SK-N-SH (cell line): ENCODE measurements at regions not wholly inside any gene's neighbourhood (a gene's known extent, or its start where the extent isn't known, plus 50 kb on each side); places are given as distances from the start of the nearest gene placed in this dataset.

Experiments
- CTCF ChIA-PET: fragments of 300-600, 350-600 bp; formaldehyde crosslinking; extraction: SDS; loops from one replicate; lab custom pipeline; 2021; lab: Yijun Ruan, JAX
- POLR2A ChIA-PET: fragments of 350-600 bp; sonication (Branson Sonifier 250); formaldehyde crosslinking; extraction: SDS; loops from one replicate; lab custom pipeline; 2020; ENCODE audit warnings: antibody characterized with exemption, inconsistent platforms; lab: Yijun Ruan, JAX
- DNase-seq: peaks from one replicate; pipeline ENCODE4 v3.0.0; 2012
- H2AFZ ChIP-seq: fragments of 200-600 bp; sonication (generic); 2 replicates; pipeline ENCODE4 v1.8.1; 2016; ENCODE audit warnings: antibody characterized with exemption, mild to moderate bottlenecking, low read depth
- H3F3A ChIP-seq: fragments of 200-600 bp; sonication (generic); replicated peaks from 2 replicates; pipeline ENCODE3; 2016; ENCODE audit warnings: antibody characterized with exemption, mild to moderate bottlenecking; ENCODE audit not compliant: insufficient read depth
- H3K27ac ChIP-seq, 2 experiments: fragments of 200-500 bp in 1 of 2; fragments of 200-600 bp in 1 of 2; sonication (Bioruptor generic) in 1 of 2; sonication (generic), shearing (Covaris generic) in 1 of 2; 2 replicates each; pipeline versions ENCODE4 v1.5.1 to v1.6.1; 2014 to 2016; ENCODE audit warnings: low read depth in 2 of 2, inconsistent platforms in 1 of 2, low read length in 1 of 2, mild to moderate bottlenecking in 1 of 2, mixed read lengths in 1 of 2
- H3K27me3 ChIP-seq: fragments of 200-600 bp; sonication (generic), shearing (Covaris generic); 2 replicates; pipeline ENCODE4 v1.6.1; 2016; ENCODE audit warnings: mixed run types; ENCODE audit not compliant: insufficient read depth
- H3K36me3 ChIP-seq, 2 experiments: fragments of 200-500 bp in 1 of 2; fragments of 200-600 bp in 1 of 2; sonication (Bioruptor generic) in 1 of 2; sonication (generic) in 1 of 2; replicated peaks in 1 of 2; 2 replicates each; pipeline versions ENCODE3 to v1.5.1; 2014 to 2016; ENCODE audit warnings: low read length in 1 of 2, mild to moderate bottlenecking in 1 of 2; ENCODE audit not compliant: insufficient read depth in 2 of 2, control insufficient read depth in 1 of 2
- H3K4me1 ChIP-seq, 2 experiments: fragments of 200-500 bp in 1 of 2; fragments of 200-600 bp in 1 of 2; sonication (Bioruptor generic) in 1 of 2; sonication (generic), shearing (Covaris generic) in 1 of 2; 2 replicates each; pipeline versions ENCODE4 v1.5.1 to v1.6.1; 2014 to 2016; ENCODE audit warnings: low read depth in 1 of 2, low read length in 1 of 2, mixed run types in 1 of 2; ENCODE audit not compliant: insufficient read depth in 2 of 2, control insufficient read depth in 1 of 2
- H3K4me2 ChIP-seq: fragments of 200-600 bp; sonication (generic), shearing (Covaris generic); 2 replicates; pipeline ENCODE4 v1.6.1; 2017; ENCODE audit warnings: mixed run types
- H3K4me3 ChIP-seq, 2 experiments: fragments of 200-500 bp in 1 of 2; fragments of 200-600 bp in 1 of 2; sonication (Bioruptor generic) in 1 of 2; sonication (generic), shearing (Covaris generic) in 1 of 2; 2 replicates each; pipeline versions ENCODE4 v1.5.1 to v1.8.1; 2014 to 2016; ENCODE audit warnings: low read depth in 2 of 2, inconsistent platforms in 1 of 2, low read length in 1 of 2, mild to moderate bottlenecking in 1 of 2, mixed read lengths in 1 of 2, moderate library complexity in 1 of 2
- H3K79me2 ChIP-seq: fragments of 200-600 bp; sonication (generic); 2 replicates; pipeline ENCODE4 v1.8.1; 2017; ENCODE audit warnings: mild to moderate bottlenecking; ENCODE audit not compliant: insufficient read depth
- H3K9ac ChIP-seq: fragments of 200-600 bp; sonication (generic); 2 replicates; pipeline ENCODE4 v1.6.1; 2017; ENCODE audit warnings: mixed run types
- H3K9me2 ChIP-seq: fragments of 200-600 bp; sonication (generic); 2 replicates; pipeline ENCODE4 v1.6.1; 2017; ENCODE audit warnings: mixed run types
- H3K9me3 ChIP-seq: fragments of 200-600 bp; sonication (generic); 2 replicates; pipeline ENCODE4 v1.6.1; 2017; ENCODE audit warnings: mixed run types, mild to moderate bottlenecking, moderate library complexity
- H4K20me1 ChIP-seq: fragments of 200-600 bp; sonication (generic); 2 replicates; pipeline ENCODE4 v1.6.1; 2017; ENCODE audit warnings: mild to moderate bottlenecking, mixed run types; ENCODE audit not compliant: insufficient read depth
- CHD2 ChIP-seq: fragments of 150-350 bp; IDR thresholded peaks from 2 replicates; pipeline ENCODE4 v1.6.1; 2018; ENCODE audit warnings: low read length; ENCODE audit not compliant: partially characterized antibody
- ELF1 ChIP-seq: IDR thresholded peaks from 2 replicates; pipeline ENCODE4 v1.4.0; 2012
- EZH2phosphoT487 ChIP-seq: fragments of 200-600 bp; sonication (generic); IDR thresholded peaks from 2 replicates; pipeline ENCODE4 v1.6.1; 2017; ENCODE audit warnings: low read depth, mixed run types, mild to moderate bottlenecking, antibody characterized with exemption, moderate library complexity, borderline replicate concordance
- FOSL2 ChIP-seq: IDR thresholded peaks from 2 replicates; pipeline ENCODE4 v1.4.0; 2012; ENCODE audit warnings: low read depth, mild to moderate bottlenecking, moderate library complexity, borderline replicate concordance
- FOXM1 ChIP-seq: IDR thresholded peaks from 2 replicates; pipeline ENCODE4 v1.4.0; 2012; ENCODE audit warnings: low read depth, mild to moderate bottlenecking
- GATA2 ChIP-seq: sonication (generic); formaldehyde crosslinking; IDR thresholded peaks from 2 replicates; pipeline ENCODE4 v1.5.0; 2020; ENCODE audit warnings: mild to moderate bottlenecking, missing genetic modification reagents
- MEF2A ChIP-seq: IDR thresholded peaks from 2 replicates; pipeline ENCODE4 v1.4.0; 2012; ENCODE audit warnings: low read depth, borderline replicate concordance
- MXI1 ChIP-seq: IDR thresholded peaks from 2 replicates; pipeline ENCODE4 v1.6.1; 2012; ENCODE audit warnings: mild to moderate bottlenecking, low read depth, low read length, improper control_type of control experiment
- NFIC ChIP-seq: IDR thresholded peaks from 2 replicates; pipeline ENCODE4 v1.4.0; 2012; ENCODE audit warnings: borderline replicate concordance
- NRF1 ChIP-seq: IDR thresholded peaks from 2 replicates; pipeline ENCODE4 v1.6.1; 2012; ENCODE audit warnings: low read depth, mild to moderate bottlenecking, low read length
- RAD21 ChIP-seq: IDR thresholded peaks from 2 replicates; pipeline ENCODE4 v1.6.1; 2012; ENCODE audit warnings: mild to moderate bottlenecking, low read length
- RCOR1 ChIP-seq: fragments of 150-350 bp; IDR thresholded peaks from 2 replicates; pipeline ENCODE4 v1.6.1; 2017; ENCODE audit warnings: antibody characterized with exemption, low read length
- SIN3A ChIP-seq: IDR thresholded peaks from 2 replicates; pipeline ENCODE4 v1.6.1; 2012; ENCODE audit warnings: low read depth, mild to moderate bottlenecking, low read length, moderate library complexity, borderline replicate concordance
- SMC3 ChIP-seq: IDR thresholded peaks from 2 replicates; pipeline ENCODE4 v1.6.1; 2012; ENCODE audit warnings: low read depth, low read length, improper control_type of control experiment
- TCF12 ChIP-seq: IDR thresholded peaks from 2 replicates; pipeline ENCODE4 v1.4.0; 2012
- TEAD4 ChIP-seq: IDR thresholded peaks from 2 replicates; pipeline ENCODE4 v1.4.0; 2012; ENCODE audit warnings: mild to moderate bottlenecking, borderline replicate concordance; ENCODE audit not compliant: insufficient read depth
- YY1 ChIP-seq: IDR thresholded peaks from 2 replicates; pipeline ENCODE4 v1.4.0; 2012; ENCODE audit warnings: low read depth, mild to moderate bottlenecking
- ZBTB33 ChIP-seq: IDR thresholded peaks from 2 replicates; pipeline ENCODE4 v1.4.0; 2012; ENCODE audit warnings: low read depth, borderline replicate concordance
- WGBS: methylation state at CpG from one replicate; pipeline ENCODE4 v1.1.6; 2017; ENCODE audit warnings: low lambda C conversion rate; 5-methylcytosine and 5-hydroxymethylcytosine counted together
- TF ChIP-seq, protein P1 (sequence below): fragments of 150-350 bp; IDR thresholded peaks from 2 replicates; pipeline ENCODE4 v1.6.1; 2016; ENCODE audit warnings: mild to moderate bottlenecking, low read depth, low read length
- TF ChIP-seq, protein P2 (sequence below): IDR thresholded peaks from 2 replicates; pipeline ENCODE4; 2012

DNA sequence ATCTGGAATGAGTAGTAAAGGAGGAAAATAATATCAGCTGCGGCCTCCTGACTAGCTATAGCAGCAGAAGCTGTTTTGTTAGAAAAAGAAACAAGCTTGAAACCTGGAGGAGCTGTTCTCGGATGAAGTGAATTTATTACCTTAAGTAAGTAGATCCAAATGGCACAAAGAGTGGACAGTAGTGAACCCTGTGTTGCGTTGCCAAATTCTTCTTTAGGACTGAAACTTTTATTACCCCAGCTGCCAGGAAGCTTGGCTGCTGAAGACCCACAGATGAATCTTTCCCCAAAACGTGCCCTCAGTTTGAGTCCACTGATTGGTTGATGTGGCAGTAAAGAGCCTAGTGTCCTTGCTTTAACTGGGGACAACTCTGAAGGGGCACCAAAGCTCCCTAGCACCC, 366.8 kb upstream of the GBE1 start:
- no peaks in the 10 kb centered on the region for H3K36me3 ChIP-seq
- no peak overlapping the region for H3K4me2 ChIP-seq
- no peak overlapping the region for H3K9ac ChIP-seq
- H4K20me1 ChIP-seq = no peaks in the 10 kb centered on the region
- H3K4me3 ChIP-seq = no peak overlapping the region
- ChIA-PET POLR2A (no interaction called here), CTCF (interaction anchor here (0.6 kb wide), 1 partner anchor 30 kb away, joined by 3 read pairs; no protein-coding TSS in a partner anchor)
- WGBS = 45% methylated on average over 4 of the region's 4 CpGs
- H3K4me1 ChIP-seq = no peaks in the 10 kb centered on the region
- no peak overlapping the region for H3K27ac ChIP-seq
- no peak for DNase-seq
- no peaks in the 10 kb centered on the region for H3F3A ChIP-seq
- no peaks in the 10 kb centered on the region for H3K27me3 ChIP-seq
- TF ChIP-seq ELF1 = no peak
- no peak for TF ChIP-seq GATA2 (CRISPR knock-in tag)
- TF ChIP-seq EZH2phosphoT487 = no peak
- no peak for TF ChIP-seq FOSL2
- no peak for TF ChIP-seq TCF12
- TF ChIP-seq CHD2 = no peak
- TF ChIP-seq, protein P1, sequence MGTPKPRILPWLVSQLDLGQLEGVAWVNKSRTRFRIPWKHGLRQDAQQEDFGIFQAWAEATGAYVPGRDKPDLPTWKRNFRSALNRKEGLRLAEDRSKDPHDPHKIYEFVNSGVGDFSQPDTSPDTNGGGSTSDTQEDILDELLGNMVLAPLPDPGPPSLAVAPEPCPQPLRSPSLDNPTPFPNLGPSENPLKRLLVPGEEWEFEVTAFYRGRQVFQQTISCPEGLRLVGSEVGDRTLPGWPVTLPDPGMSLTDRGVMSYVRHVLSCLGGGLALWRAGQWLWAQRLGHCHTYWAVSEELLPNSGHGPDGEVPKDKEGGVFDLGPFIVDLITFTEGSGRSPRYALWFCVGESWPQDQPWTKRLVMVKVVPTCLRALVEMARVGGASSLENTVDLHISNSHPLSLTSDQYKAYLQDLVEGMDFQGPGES = no peak
- no peak for TF ChIP-seq NRF1
- TF ChIP-seq NFIC = no peak
- TF ChIP-seq MXI1 = no peak
- no peak for TF ChIP-seq TEAD4
- TF ChIP-seq SMC3 = no peak
- no peak for TF ChIP-seq SIN3A
- TF ChIP-seq ZBTB33 = no peak
- TF ChIP-seq, protein P2, sequence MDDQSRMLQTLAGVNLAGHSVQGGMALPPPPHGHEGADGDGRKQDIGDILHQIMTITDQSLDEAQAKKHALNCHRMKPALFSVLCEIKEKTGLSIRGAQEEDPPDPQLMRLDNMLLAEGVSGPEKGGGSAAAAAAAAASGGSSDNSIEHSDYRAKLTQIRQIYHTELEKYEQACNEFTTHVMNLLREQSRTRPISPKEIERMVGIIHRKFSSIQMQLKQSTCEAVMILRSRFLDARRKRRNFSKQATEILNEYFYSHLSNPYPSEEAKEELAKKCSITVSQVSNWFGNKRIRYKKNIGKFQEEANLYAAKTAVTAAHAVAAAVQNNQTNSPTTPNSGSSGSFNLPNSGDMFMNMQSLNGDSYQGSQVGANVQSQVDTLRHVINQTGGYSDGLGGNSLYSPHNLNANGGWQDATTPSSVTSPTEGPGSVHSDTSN = no peak
- no peak for TF ChIP-seq RCOR1
- no peak for TF ChIP-seq RAD21
- TF ChIP-seq YY1 = no peak
- TF ChIP-seq FOXM1 = no peak
- TF ChIP-seq MEF2A = no peak
- TF ChIP-seq, all 33 proteins: peak for 0
- H3K9me3 ChIP-seq = no peaks in the 10 kb centered on the region
- no peaks in the 10 kb centered on the region for H3K79me2 ChIP-seq
- no peaks in the 10 kb centered on the region for H3K9me2 ChIP-seq
- no peak overlapping the region for H2AFZ ChIP-seq
